Neuronal stem cell (in vitro differentiated cells): ENCODE measurements at regions not wholly inside any gene's neighbourhood (a gene's known extent, or its start where the extent isn't known, plus 50 kb on each side); places are given as distances from the start of the nearest gene placed in this dataset.
"Not testable (repeated sequence)": the region's sequence is repeated elsewhere in the genome, so short reads cannot be mapped to it uniquely, and the experiment has no call there.

Experiments used
- DNase-seq: peaks from one replicate; pipeline ENCODE4 v3.0.0-alpha.2; 2013; ENCODE audit warnings: low spot score
- H2AFZ ChIP-seq: one replicate; pipeline ENCODE4 v1.6.1; 2013; ENCODE audit warnings: mild to moderate bottlenecking, low read length, inconsistent platforms
- H2AK5ac ChIP-seq: 2 replicates; pipeline ENCODE4 v1.6.1; 2013; ENCODE audit warnings: low read depth, mild to moderate bottlenecking, inconsistent platforms, low read length, moderate library complexity, mixed read lengths
- H2BK120ac ChIP-seq: 2 replicates; pipeline ENCODE4 v1.6.1; 2013; ENCODE audit warnings: low read depth, mild to moderate bottlenecking, inconsistent platforms, low read length, moderate library complexity, mixed read lengths
- H2BK12ac ChIP-seq: one replicate; pipeline ENCODE4 v1.6.1; 2013; ENCODE audit warnings: low read length, inconsistent platforms
- H2BK15ac ChIP-seq: 2 replicates; pipeline ENCODE4 v1.6.1; 2013; ENCODE audit warnings: mild to moderate bottlenecking, low read length, inconsistent platforms, mixed read lengths
- H2BK5ac ChIP-seq: one replicate; pipeline ENCODE4 v1.6.1; 2013; ENCODE audit warnings: inconsistent platforms, mild to moderate bottlenecking, low read length, moderate library complexity
- H3K14ac ChIP-seq: one replicate; pipeline ENCODE4 v1.6.1; 2013; ENCODE audit warnings: low read length, inconsistent platforms
- H3K18ac ChIP-seq: 2 replicates; pipeline ENCODE4 v1.6.1; 2013; ENCODE audit warnings: low read length, inconsistent platforms
- H3K23ac ChIP-seq: 2 replicates; pipeline ENCODE4 v1.6.1; 2013; ENCODE audit warnings: low read depth, mild to moderate bottlenecking, mixed read lengths, low read length, inconsistent platforms; ENCODE audit not compliant: poor library complexity
- H3K27ac ChIP-seq: replicated peaks from 3 replicates; pipeline ENCODE4 v1.5.1; 2013; ENCODE audit warnings: low read length, inconsistent platforms
- H3K27me3 ChIP-seq, 3 experiments: 2 replicates each; pipeline ENCODE4 v1.6.1; 2013; ENCODE audit warnings: low read length in 3 of 3, mild to moderate bottlenecking in 2 of 3, inconsistent platforms in 1 of 3, low read depth in 1 of 3, mixed read lengths in 1 of 3, moderate library complexity in 1 of 3; ENCODE audit not compliant: control insufficient read depth in 3 of 3, insufficient read depth in 3 of 3
- H3K36me3 ChIP-seq, 2 donors: replicated peaks in 1 of 2; 2 replicates each; pipeline ENCODE4 v1.6.1; 2013; ENCODE audit warnings: low read length in 2 of 2; ENCODE audit not compliant: control insufficient read depth in 2 of 2, insufficient read depth in 2 of 2
- H3K4ac ChIP-seq: 2 replicates; pipeline ENCODE4 v1.6.1; 2013; ENCODE audit warnings: inconsistent platforms, mild to moderate bottlenecking, low read length, moderate library complexity
- H3K4me1 ChIP-seq, 2 donors: 1 replicate in 1 of 2; 2 replicates in 1 of 2; pipeline ENCODE4 v1.6.1; 2013; ENCODE audit warnings: low read length in 2 of 2, low read depth in 1 of 2; ENCODE audit not compliant: control insufficient read depth in 2 of 2, insufficient read depth in 1 of 2
- H3K4me2 ChIP-seq: one replicate; pipeline ENCODE4 v1.6.1; 2013; ENCODE audit warnings: mild to moderate bottlenecking, low read length, inconsistent platforms; ENCODE audit not compliant: insufficient read depth, poor library complexity, severe bottlenecking
- H3K4me3 ChIP-seq, 2 donors: 2 replicates each; pipeline ENCODE4 v1.5.1; 2013; ENCODE audit warnings: low read length in 2 of 2, mild to moderate bottlenecking in 2 of 2, inconsistent platforms in 1 of 2, moderate library complexity in 1 of 2
- H3K79me1 ChIP-seq: one replicate; pipeline ENCODE4 v1.6.1; 2013; ENCODE audit warnings: low read depth, mild to moderate bottlenecking, inconsistent platforms, low read length, moderate library complexity
- H3K9ac ChIP-seq: one replicate; pipeline ENCODE4 v1.6.1; 2013; ENCODE audit warnings: mild to moderate bottlenecking, low read depth, low read length, inconsistent platforms; ENCODE audit not compliant: poor library complexity
- H3K9me3 ChIP-seq, 2 donors: replicated peaks in 1 of 2; 2 replicates each; pipeline versions ENCODE3 to v1.6.1; 2013; ENCODE audit warnings: low read length in 2 of 2, mild to moderate bottlenecking in 2 of 2, inconsistent platforms in 1 of 2, low read depth in 1 of 2, mixed read lengths in 1 of 2, moderate library complexity in 1 of 2; ENCODE audit not compliant: control insufficient read depth in 2 of 2, insufficient read depth in 1 of 2
- H4K8ac ChIP-seq: one replicate; pipeline ENCODE4 v1.6.1; 2013; ENCODE audit warnings: low read depth, mild to moderate bottlenecking, inconsistent platforms, low read length, moderate library complexity
- H4K91ac ChIP-seq: one replicate; pipeline ENCODE4 v1.6.1; 2013; ENCODE audit warnings: low read length, low read depth, mild to moderate bottlenecking, inconsistent platforms; ENCODE audit not compliant: poor library complexity
- WGBS, 2 donors: extraction: QIAGEN DNeasy Blood & Tissue Kit; methylation state at CpG; one replicate each; pipeline ENCODE4 v1.1.7; 2013; ENCODE audit warnings: missing lambda C conversion rate in 2 of 2, mixed read lengths in 1 of 2; ENCODE audit not compliant: insufficient read length in 2 of 2, insufficient replicate concordance in 1 of 2; ENCODE audit errors: extremely low coverage in 2 of 2; 5-methylcytosine and 5-hydroxymethylcytosine counted together

DNA sequence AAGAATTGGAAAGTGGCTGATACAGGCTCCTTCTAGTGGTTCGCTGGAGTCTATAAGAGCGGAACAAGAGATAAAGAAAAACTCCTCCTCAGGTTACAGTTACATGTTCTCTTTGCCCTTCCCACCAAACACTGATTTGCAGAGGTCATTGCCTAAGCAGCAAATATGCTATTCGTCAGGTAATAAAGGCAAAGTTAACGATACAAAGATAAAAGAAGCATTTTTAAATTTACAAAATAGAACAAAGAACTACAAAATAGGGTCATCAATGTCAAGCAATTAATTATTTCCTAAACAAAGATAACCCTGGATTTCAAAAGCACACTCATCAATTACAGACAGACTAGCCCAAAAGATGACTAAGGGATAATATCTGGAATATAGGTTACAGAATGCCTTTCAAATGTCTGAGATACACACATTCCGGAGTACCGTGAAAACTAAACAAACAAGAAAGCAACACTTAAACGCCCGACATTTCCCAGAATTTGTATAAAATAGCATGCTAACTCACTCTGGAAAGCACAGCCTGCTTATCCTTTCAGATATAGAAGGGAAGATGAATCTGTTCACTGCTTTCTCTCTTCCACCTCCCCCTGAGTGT lies 186.4 kb downstream of the MREG start:
- Histone ChIP-seq H3K27me3 (no peaks in the 10 kb centered on the region), H4K91ac (no peak overlapping the region), H3K14ac (no peak overlapping the region), H3K79me1 (no peaks in the 10 kb centered on the region), H2BK5ac (no peak overlapping the region), H3K23ac (no peak overlapping the region), H3K4me3 (no peak overlapping the region), H3K27ac (no peak overlapping the region), H2BK15ac (no peak overlapping the region), H3K4ac (no peak overlapping the region), H3K18ac (no peak overlapping the region), H2BK12ac (no peak overlapping the region), H3K9me3 (no peaks in the 10 kb centered on the region), H2AK5ac (no peak overlapping the region), H3K4me1 (peaks cover 0 to 7% of the 10 kb centered on the region in 2 donors), H3K36me3 (no peaks in the 10 kb centered on the region), H4K8ac (no peak overlapping the region), H2AFZ (no peak overlapping the region), H3K4me2 (no peak overlapping the region), H2BK120ac (no peak overlapping the region), H3K9ac (no peak overlapping the region)
- no peak for DNase-seq
- WGBS, 2 donors = no CpG with 5 or more reads among the region's 8 CpGs

DNA sequence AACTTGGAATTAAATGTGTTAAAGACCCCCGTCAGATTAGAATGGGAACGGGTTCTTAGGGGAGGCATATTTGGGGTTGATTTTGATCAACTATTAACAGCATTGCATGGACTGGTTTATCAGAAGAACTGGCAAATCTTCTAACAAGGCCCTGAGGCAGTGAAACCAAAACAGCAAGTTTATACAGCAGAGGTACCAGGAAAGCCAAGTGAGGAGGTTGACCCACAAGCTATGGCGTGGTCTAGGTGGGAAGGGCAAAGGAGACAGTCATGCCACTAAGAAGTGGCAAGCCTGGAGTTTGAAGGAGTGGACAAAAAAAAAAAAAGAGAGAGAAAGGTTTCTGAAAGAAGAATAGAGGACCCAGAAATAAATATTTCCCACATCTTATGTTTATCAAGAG lies 187.0 kb downstream of the MREG start:
- no peak overlapping the region for H3K9ac ChIP-seq
- no peak overlapping the region for H3K14ac ChIP-seq
- no peak for DNase-seq
- H4K8ac ChIP-seq = no peak overlapping the region
- no peaks in the 10 kb centered on the region for H3K79me1 ChIP-seq
- WGBS, 2 donors = no CpG with 5 or more reads among the region's 3 CpGs
- H3K23ac ChIP-seq = no peak overlapping the region
- H2BK5ac ChIP-seq = no peak overlapping the region
- H3K27me3 ChIP-seq = no peaks in the 10 kb centered on the region
- peaks cover 0 to 7% of the 10 kb centered on the region in 2 donors for H3K4me1 ChIP-seq
- no peak overlapping the region for H2AK5ac ChIP-seq
- H2BK120ac ChIP-seq = no peak overlapping the region
- no peaks in the 10 kb centered on the region for H3K36me3 ChIP-seq
- no peak overlapping the region for H3K27ac ChIP-seq
- no peak overlapping the region for H3K18ac ChIP-seq
- H3K9me3 ChIP-seq = no peaks in the 10 kb centered on the region
- no peak overlapping the region for H3K4ac ChIP-seq
- no peak overlapping the region for H2BK12ac ChIP-seq
- no peak overlapping the region for H2BK15ac ChIP-seq
- no peak overlapping the region for H3K4me2 ChIP-seq
- no peak overlapping the region for H4K91ac ChIP-seq
- no peak overlapping the region for H3K4me3 ChIP-seq
- H2AFZ ChIP-seq = no peak overlapping the region

DNA sequence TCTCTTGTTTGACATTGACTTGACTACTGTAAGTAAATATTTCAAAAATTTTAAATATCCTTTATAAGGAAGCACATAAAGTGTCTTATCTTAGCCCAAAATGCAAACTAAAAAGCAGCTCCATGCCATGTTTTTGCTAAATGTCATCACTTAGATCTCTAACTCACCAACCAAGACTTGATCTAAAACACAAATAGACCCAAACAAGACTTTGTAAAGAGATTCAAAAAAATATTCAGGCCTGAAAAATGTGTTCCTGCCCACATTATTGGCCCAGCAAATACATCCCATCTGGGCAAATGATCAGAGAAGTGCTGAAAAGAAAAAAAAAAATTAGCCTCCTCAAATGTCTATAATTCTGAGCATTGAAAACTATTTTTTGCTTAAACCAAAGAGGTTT lies 187.6 kb downstream of the MREG start:
- no peaks in the 10 kb centered on the region for H3K9me3 ChIP-seq
- H3K4me1 ChIP-seq = peaks cover 0 to 7% of the 10 kb centered on the region in 2 donors
- no peak overlapping the region for H3K4me2 ChIP-seq
- H2AK5ac ChIP-seq = no peak overlapping the region
- H3K14ac ChIP-seq = no peak overlapping the region
- H3K36me3 ChIP-seq = no peaks in the 10 kb centered on the region
- DNase-seq = no peak
- no peak overlapping the region for H2AFZ ChIP-seq
- H3K79me1 ChIP-seq = no peaks in the 10 kb centered on the region
- H3K27me3 ChIP-seq = no peaks in the 10 kb centered on the region
- no peak overlapping the region for H3K27ac ChIP-seq
- no peak overlapping the region for H2BK120ac ChIP-seq
- H3K18ac ChIP-seq = no peak overlapping the region
- no peak overlapping the region for H3K9ac ChIP-seq
- H2BK12ac ChIP-seq = no peak overlapping the region
- no peak overlapping the region for H3K23ac ChIP-seq
- no peak overlapping the region for H4K91ac ChIP-seq
- H3K4me3 ChIP-seq = no peak overlapping the region
- H4K8ac ChIP-seq = no peak overlapping the region
- H2BK5ac ChIP-seq = no peak overlapping the region
- H3K4ac ChIP-seq = no peak overlapping the region
- H2BK15ac ChIP-seq = no peak overlapping the region

DNA sequence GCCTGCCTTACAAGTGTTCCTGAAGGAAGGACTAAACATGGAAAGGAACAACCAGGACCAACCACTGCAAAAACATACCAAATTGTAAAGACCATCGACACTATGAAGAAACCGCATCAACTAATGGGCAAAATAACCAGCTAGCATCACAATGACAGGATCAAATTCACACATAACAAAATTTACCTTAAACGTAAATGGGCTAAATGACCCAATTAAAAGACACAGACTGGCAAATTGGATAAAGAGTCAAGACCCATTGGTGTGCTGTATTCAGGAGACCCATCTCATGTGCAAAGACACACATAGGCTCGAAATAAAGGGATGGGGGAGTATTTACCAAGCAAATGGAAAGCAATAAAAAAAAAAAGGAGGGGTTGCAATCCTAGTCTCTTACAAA lies 192.1 kb downstream of the MREG start:
- not testable (repeated sequence) for H2BK15ac ChIP-seq, DNase-seq, H3K27me3 ChIP-seq, H3K14ac ChIP-seq, H3K4me2 ChIP-seq, H3K23ac ChIP-seq, H3K4ac ChIP-seq, H3K18ac ChIP-seq, H2AK5ac ChIP-seq, H3K9me3 ChIP-seq, H4K8ac ChIP-seq, H4K91ac ChIP-seq, H2BK12ac ChIP-seq, H3K36me3 ChIP-seq, H3K4me1 ChIP-seq, H2BK5ac ChIP-seq, H3K27ac ChIP-seq, H2BK120ac ChIP-seq, H3K79me1 ChIP-seq, H2AFZ ChIP-seq, H3K4me3 ChIP-seq, H3K9ac ChIP-seq
- WGBS, 2 donors = no CpG with 5 or more reads among the region's 4 CpGs
